HTR-8/SVneo (cell line): ENCODE measurements at regions not wholly inside any gene's neighbourhood (a gene's known extent, or its start where the extent isn't known, plus 50 kb on each side); places are given as distances from the start of the nearest gene placed in this dataset.
A peak's percentile ranks its signal among the peaks of the same experiment; 100 is the strongest.

Experiments used
- DNase-seq: peaks from one replicate; pipeline ENCODE4 v3.0.0; 2011; ENCODE audit warnings: low spot score, mixed read lengths; ENCODE audit not compliant: insufficient read length
- FAIRE-seq: peaks from 2 replicates; lab custom pipeline; 2011; peaks lifted over from hg19 to GRCh38; lab: Jason Lieb, UNC

DNA sequence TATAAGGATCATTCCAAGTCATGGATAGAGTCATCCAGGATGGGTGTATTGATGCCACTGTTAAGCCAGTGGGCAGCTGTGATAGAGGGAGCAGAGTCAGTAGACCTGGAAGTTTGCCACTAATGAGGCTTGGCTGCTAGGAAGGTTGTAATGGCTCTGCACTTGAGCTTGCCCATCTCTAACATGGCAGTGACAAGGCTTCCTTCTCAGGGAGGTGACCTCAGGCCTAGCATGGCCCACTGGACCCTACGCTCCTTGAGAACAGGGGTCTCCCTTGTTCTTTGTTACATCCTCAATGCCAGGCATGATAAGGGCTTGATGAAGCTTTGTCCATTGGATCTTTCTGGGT is 155.1 kb downstream of the CD83 start:
- FAIRE-seq (no peak), DNase-seq (no peak)

DNA sequence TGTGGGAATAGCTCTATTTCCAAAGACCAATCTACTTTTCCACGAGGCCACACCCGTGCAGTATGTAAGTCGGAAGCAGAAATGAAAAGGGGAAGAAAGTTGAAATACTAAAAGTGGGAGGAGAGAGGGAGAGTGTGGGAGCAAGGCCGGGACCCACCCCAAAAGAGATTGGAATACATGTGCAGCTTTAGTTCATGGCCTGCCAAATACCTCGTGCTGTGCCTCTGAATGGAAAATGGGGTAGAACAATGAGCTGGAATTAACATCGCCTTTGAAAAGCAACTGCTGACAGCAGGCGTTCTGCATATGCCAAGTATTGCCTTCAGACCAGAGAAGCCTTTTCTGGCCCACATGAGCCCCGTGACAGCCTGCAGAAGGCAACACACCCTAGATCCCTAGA is 155.6 kb downstream of the CD83 start:
- DNase-seq (no peak), FAIRE-seq (no peak)

DNA sequence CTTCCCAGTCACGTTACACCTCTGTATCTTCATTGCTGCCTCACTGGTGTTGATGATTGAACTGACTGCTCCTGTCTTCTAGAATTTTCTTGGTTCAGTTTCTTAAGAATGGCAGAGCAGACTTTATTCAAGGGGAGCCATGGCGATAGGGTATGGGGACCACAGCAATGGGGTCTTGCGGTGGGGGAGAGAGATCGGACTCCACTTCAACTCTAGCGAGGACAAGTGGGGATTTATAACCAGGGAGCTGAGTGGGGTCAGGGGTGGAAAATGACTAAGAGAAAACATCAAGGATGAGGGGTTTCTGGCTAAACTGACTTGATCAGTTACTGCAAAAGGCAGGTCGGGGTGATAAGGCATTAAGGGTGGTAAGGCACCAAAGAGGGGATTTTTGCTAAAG is 156.4 kb downstream of the CD83 start:
- FAIRE-seq: no peak

DNA sequence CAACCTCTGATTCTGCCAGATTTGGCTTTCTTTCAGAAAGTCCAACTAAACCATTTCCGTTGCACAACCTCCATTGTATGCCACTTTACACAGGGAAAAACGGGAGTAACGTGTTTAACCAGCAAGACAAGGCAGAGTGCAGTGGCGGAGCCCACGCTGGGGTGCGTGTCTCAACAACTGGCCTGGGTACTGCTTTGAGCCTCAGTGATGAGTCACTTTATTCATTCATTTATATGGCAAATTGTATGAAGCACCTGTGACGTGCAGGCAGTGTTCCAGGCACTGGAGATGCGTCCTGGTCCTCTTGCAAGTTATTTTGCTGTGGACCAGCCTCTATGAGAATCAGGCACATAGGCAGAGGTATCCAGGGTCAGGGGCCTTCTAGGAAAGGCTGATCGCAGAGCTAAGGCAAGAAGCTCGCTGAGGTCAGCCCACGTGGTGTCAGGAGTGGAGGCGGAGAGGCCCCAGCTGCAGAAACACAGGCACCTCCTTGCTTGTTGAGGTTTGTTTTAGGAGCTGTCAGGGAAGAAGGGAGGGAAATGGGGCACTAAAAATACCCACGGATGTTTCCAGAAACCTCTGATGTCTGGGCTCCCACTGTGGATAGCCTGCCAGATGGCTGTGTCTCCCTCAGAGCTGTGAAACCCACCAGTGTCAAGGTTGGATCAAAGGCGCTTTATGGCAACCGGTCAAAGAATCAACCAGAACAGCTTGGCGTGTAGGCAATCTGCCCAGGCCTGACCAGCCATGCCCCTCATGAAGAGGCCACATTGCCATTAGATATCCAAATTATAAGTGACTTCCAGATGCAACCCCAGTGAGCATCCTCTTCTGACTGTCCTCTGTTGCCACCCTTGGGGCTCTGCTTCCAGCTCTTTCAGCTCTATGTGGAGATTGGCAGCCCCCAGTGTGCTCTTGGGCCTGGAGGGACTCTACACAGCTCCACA is 157.2 kb downstream of the CD83 start:
- FAIRE-seq (no peak), DNase-seq (no peak)

More for the DNA sequence above, 156.4 kb downstream of the CD83 start:
- no peak for DNase-seq

DNA sequence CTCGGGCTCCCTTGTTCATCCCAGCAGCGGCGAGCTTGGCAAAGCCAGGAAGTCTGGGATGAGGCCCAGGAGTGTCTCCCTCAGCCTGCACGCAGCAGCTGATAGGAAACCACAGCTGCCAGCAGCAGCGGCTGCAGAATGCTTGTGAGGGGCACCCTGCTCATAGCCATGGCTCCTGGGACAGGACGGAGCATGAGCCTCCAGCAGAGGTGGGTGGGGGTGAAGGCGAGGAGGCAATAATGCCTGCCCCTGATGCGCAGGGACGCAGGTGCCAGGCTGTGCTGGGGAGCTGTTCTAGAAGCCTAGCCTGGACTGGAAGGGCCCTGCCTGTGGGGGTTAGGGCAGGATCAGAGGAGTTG is 157.9 kb downstream of the CD83 start:
- FAIRE-seq: no peak
- DNase-seq: no peak

DNA sequence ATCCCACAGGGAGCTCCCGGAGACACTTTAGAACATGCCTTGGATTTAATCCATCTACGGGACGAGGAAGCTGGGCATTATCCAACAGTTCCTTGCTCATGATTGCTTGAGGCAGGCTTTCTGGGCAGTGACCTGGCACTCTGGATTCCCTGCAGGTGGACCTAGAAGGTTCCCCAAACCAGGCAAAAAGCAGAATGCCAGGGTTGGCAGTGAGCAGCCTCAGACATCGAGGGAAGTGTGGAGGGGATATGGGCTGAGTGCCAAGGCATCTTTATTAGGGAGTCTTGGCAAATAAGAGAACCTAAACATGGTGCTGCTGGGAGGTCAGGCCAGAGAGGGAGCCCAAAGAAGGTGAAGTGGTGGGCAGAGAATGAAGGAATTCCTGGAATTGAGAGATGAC is 158.5 kb downstream of the CD83 start:
- FAIRE-seq (no peak), DNase-seq (no peak)

DNA sequence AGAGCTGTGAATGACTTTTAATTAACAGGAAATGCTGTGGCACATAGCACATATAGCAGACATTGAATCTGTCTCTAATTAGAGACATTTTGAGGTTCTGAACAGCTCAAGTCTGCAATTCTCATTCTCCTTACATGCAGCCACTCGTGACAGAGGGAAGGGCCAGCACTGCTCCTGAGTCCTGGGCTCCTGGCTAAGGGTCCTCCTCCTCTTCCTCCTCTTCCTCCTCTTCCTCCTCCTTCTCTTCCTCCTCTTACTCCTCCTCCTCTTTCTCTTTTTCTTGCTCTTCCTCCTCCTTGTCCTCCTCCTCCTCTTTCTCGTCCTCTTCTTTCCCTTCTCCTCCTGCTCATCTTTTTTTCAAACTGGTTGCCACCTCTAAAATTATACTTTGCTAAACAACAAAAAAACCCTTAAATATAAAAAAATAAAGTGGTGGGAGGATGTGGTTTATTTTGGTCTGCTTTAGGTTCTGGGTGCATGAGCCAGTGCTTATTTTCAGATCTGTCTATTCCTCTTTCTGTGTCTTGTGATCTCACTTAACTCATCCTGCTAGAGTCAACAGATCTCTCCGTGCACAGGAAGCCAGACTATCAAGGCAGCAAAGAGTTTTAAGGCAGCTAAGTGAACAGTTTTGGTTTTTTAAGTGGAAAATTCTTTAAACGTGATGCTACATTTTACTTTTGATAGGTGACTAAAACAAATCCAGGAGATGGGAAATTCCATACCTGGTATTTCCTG is 159.3 kb downstream of the CD83 start:
- FAIRE-seq: no peak

DNA sequence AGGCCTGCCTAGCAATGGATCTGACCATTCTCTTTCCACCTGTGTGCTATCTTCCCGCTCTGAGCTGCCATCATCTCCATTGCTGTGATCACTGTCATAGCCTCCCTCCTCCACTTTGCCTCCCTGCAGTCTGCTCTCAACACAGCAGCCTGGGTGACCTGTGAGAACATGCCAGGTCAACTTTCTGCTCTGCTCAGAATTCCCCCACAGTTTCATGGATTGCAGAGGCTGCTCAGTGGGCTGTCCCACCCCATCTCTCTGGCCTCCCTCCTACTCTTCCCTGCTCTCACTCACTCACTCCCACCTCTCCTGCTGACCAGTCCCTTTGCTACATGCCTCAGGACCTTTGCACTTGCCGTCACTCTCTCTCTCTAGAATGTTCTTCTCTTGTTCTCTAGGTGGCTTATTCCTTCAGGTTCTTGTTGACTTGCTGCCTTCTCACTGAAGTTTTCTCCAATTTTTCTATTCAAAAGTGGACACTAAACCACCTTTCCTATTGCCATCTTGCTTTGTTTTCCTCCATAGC is 159.9 kb downstream of the CD83 start:
- FAIRE-seq: no peak

More for the DNA sequence above, 159.3 kb downstream of the CD83 start:
- no peak for DNase-seq

DNA sequence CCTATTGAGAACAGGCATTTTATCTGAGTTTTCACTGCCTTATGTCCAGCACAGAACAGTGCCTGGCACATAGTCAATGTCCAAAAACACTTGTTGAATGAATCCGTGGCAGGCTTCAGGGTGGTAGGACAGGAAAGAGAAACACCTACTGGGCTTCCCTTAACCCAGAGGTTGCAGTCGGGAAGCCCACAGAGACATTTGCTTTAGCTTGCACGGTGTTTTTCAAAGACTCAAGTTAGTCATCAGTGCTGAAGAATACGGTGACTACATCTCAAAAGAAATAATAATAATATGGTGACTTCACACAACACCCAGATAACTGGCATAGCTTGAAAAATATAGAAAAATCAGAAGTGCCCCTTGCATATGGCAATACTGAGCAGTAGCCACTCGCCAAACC is 160.4 kb downstream of the CD83 start:
- no peak for DNase-seq
- no peak for FAIRE-seq

More for the DNA sequence above, 159.9 kb downstream of the CD83 start:
- no peak for DNase-seq

DNA sequence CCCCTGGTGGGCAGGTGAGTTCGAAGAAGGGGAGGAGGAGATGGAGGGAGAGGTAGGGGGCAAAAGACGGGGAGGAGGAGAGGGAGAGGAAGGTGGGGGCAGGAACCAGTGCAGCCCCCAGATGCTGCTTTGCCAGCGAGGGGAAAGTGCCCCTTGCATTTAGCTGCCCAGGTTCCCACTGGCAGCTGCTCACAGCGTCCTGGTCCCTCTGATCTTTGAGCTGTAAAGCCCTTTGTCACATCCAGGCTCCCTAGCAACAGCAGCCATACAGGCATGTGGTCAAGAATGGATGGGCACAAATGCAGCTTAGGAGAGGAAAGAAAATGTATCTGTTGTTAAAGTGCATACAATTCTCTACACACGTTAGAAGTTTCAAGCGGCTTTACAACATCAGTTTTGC is 160.9 kb downstream of the CD83 start:
- no peak for DNase-seq
- no peak for FAIRE-seq

DNA sequence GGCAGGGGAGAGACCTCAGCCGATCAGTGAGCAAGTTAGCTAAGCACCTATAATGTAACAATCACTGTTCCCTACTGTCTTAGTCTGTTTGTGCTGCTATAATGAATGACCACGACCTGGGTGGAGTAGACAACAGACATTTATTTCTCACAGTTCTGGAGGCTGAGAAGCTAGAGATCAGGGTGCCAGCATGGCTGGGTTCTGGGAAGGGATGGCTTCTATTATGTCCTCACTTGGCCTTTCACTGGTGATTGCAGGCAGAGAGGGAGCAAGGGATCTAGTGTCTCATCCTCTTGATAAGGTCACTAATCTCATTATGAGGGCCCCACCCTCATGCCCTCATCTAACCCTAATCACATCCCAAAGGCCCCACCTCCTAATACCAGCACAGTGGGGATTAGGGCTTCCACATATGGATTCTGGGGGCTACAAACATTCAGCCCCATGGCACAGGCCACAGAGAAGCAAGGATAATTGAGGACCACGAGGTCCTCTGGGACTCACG is 162.5 kb downstream of the CD83 start:
- DNase-seq: no peak
- no peak for FAIRE-seq

DNA sequence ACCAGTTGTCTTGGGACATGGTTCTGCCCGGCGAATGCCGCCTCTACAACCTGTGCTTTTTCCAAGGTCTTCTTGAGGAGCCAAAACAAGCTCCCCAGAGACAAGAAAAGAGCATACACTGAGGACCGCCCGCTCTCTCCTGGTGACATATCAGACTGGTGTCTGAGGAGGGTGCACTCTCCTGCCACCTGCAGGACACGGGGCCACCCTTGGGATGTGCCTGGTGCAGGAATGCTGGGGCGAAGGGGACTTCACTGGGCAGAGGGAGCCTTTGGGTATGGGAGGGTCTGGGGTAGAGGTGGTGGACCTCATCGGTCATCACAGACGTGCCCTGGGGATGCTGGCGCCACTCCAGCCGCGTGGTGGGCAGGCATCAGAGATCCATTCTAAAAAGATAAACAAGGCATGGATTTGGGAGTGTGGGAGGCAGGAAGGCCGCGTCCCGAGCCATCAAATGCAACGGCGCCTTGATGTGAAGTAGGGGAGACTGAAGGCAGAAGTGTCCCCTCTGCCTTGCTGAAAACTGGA is 163.3 kb downstream of the CD83 start:
- no peak for FAIRE-seq

DNA sequence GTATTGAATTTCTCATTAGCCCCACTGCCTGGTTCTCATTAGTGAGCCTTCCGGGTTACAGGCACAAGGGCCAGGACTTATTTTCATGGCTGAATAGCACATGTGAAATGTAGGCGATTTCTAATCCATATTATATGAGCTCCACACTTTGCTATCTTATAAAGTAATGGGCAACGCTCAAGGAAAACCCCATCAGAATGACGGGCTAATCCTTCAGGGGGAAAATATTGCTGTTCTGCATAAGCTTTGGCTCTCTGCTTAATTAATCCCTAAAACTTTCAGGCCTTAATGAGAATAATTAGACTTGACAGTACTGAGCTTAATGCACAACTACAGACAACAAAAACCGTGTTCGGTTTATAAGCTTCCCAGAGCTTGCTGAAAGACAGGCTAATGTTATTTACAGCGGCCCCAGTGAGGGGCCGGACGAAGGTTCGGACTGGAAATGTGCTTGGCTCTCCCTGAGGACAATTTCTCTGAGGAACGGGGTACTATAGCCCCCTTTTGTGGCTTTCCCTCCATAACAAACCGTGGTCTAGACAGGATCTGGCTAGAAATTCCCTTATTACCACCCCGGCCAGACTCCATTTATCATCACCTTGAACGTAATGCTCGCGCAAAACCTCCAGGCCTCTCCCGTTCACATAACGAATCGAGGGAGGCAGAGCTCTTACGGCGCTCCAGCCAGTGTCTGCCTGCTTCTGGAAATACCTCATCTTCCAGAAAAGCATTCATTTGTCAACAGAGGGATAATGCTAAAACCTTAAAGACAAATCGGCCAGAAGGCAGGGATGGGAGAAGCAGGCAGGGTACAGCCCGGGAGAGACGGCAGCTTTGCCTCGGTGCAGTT is 164.5 kb downstream of the CD83 start:
- FAIRE-seq: no peak
- DNase-seq: no peak

More for the DNA sequence above, 163.3 kb downstream of the CD83 start:
- no peak for DNase-seq

DNA sequence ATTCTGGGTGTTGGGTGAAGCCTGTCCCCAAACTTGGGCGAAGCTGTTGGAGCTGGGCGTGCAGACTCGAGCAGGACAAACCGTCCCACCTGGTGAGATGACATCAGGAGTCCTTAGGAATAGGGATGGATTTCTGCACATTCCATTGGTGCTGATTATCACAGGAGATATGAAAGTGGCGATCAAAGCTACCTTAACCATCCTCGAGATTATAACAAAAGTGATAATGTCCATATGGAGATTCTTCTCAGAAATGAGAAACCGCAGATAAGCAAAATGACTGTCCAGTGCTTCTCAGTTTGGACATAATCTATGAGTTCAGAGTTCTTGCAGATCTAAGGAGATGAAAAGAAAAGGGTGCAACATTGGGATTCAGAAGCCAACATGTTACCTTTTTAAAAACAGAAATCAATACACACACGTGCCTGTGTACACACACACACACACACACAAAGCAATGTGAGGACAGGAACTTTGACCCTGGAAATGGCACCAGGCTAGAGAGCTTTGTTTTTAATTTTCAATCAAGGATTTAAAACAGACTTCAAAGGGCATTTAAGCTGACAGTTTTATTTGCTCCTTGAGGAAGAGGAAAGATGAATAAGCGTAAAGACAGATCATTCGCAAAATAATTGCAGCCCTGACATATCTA is 165.4 kb downstream of the CD83 start:
- no peak for DNase-seq
- no peak for FAIRE-seq

DNA sequence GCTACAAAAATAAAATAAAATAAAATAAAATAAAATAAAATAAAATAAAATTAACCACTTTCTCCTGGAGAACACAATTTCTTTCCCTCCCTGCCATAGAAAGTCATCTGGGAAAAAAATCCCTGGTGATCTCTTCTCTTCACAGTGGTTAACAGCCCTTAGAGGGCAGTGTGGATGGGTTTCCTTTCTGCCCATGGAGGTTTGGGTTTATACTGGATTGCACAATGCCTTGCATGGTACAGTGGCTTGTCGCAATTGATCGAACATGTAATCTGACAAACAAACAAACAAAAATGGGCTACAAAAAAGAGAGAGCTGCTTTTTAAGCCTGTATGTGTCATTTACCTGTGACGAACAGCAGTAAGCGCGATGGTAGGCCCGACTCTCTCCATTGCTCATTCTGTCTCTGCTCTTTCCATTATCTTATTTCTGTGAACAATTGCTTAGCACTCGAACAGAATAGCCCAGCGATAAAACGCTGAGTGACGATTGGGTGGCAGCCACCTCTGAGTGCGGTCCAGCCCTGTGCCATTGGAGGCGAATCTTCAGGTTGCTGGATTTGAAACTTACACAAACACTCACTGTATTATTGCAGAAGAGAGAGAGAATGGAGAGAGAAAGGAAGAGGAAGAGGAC is 166.1 kb downstream of the CD83 start:
- peak; percentile 26 for DNase-seq
- no peak for FAIRE-seq

DNA sequence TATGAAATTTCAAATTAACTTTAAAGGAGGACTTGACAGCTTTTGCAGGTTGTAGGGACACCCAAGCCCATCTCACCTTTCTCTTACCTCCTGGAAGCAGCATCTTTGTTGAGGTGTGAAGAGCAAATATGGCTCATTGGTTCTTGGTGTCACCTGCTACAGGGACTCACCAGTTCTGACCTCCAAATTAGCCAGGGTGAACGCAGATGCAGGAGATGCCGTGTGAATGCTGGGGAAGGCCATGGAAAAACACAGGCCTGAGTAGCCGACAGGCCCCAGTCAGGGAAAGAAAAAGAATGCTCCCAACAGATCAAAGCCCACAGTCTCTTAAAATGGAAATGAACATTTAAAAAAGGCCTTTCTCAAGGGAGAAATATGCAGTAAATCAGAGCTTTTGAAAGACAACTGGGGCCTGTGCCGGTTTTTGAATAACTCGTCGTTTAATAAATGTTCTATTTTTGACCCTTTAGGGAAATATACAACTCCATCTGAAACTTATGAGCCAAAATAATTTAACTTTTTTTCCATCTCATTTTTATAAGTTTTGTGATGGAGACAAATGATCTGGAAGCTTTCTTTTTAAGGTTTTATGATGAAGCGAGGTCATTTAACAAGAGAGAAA is 167.5 kb downstream of the CD83 start:
- FAIRE-seq (no peak), DNase-seq (no peak)

DNA sequence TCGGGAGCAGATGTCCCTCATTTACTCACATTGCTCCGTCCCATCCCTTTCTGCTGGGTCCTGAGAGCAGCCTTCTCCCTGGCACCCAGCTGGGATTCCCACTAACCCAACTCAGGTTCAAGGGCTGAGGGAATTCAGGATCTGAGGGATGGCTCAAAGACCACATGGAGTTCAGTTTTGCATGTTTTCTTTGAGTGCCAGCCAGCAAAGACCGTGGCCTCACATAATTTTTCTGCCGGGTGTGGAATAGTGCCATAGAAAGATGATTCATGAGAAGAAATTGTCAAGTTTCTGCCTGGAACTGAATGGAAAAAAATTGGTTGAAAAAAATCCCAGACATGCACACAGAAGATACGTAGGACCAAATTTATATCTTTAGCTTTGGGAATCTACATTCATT is 168.6 kb downstream of the CD83 start:
- DNase-seq (peak; percentile 84), FAIRE-seq (no peak)

DNA sequence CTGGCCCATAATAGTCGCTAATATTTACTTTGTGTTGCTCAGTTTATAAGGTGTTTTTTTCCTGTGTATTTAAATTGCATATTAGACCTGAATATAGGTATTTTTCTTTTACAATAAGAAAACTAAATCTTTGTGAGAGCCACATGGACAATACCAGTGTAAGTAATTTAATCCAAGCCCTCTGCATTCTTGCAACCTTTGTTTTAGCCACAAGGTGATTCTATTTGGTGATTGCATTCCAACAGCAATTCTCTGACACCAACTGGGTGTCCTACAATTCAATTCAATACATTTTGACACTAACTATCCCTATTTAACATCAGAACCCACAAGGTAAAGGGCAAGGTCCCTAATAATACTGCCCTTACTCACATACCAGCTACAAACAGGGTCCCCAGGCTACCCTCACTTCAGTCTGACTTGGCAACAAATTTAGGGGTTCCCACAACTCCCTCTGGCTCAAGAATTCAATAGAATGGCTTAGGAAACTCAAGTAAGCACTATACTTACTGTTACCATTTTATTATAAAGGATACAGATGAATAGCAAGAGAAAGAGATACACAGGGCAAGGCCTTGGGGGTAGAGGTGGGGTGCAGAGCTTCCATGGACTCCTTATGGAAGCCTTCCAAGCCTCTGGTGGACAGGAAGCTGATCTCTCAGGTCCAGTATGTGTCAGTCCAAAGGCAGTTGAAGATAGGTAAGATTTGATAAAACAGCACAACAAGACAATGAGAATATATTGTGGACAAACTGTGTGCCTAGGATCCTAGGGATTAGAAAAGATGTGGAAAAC is 169.3 kb downstream of the CD83 start:
- DNase-seq (no peak), FAIRE-seq (no peak)
